K562 (cell line): ENCODE measurements at regions not wholly inside any gene's neighbourhood (a gene's known extent, or its start where the extent isn't known, plus 50 kb on each side); places are given as distances from the start of the nearest gene placed in this dataset.

Experiments
- ATAC-seq: fragments of 200-7000 bp; cut with Tn5 transposase; 3 replicates; pipeline ENCODE4 v1.9.1; 2020; ENCODE audit warnings: moderate library complexity
- BruUV-seq: library from RNA; stranded (reverse); fragments of 400-500 nt; replicated peaks from 2 replicates; lab custom pipeline; 2021; lab: Mats Ljungman, UMichigan
- CTCF ChIA-PET: fragments of 300-600 bp; formaldehyde crosslinking; extraction: SDS; loops from one replicate; lab custom pipeline; 2021; ENCODE audit warnings: low intra/inter-chr PET ratio; lab: Yijun Ruan, JAX
- POLR2A ChIA-PET: fragments of 300-600, 350-650 bp; sonication (Branson Sonifier 250); formaldehyde crosslinking; extraction: SDS; loops from one replicate; lab custom pipeline; 2021; ENCODE audit warnings: antibody characterized with exemption, inconsistent platforms; lab: Yijun Ruan, JAX
- DNase-seq, 4 experiments: peaks; one replicate each; pipeline versions ENCODE4 v3.0.0 to v3.0.0-alpha.2; 2011 to 2018; ENCODE audit warnings: low spot score in 3 of 4, mixed read lengths in 3 of 4; ENCODE audit errors: extremely low read depth in 1 of 4
- FAIRE-seq: peaks from 2 replicates; lab custom pipeline; 2011; peaks lifted over from hg19 to GRCh38; lab: Jason Lieb, UNC
- H2AFZ ChIP-seq: 2 replicates; pipeline ENCODE4 v1.6.0; 2011; ENCODE audit warnings: low read depth, low read length, control low read depth, inconsistent platforms
- H3K27ac ChIP-seq: fragments of 200-600 bp; 3 replicates; pipeline ENCODE4 v1.8.0; 2011; ENCODE audit warnings: low read depth, mild to moderate bottlenecking, control low read depth, inconsistent platforms, low read length, moderate library complexity, mixed read lengths; ENCODE audit errors: extremely low read depth
- H3K27me3 ChIP-seq, 2 experiments: fragments of 300-600 bp in 1 of 2; 2 replicates in 1 of 2; 3 replicates in 1 of 2; pipeline versions ENCODE4 v1.6.0 to v1.8.0; 2011; ENCODE audit warnings: inconsistent platforms in 2 of 2, low read length in 2 of 2, mild to moderate bottlenecking in 1 of 2, mixed read lengths in 1 of 2, moderate library complexity in 1 of 2; ENCODE audit not compliant: control insufficient read depth in 2 of 2, insufficient read depth in 2 of 2
- H3K36me3 ChIP-seq: fragments of 300-600 bp; 3 replicates; pipeline ENCODE4 v1.8.0; 2011; ENCODE audit warnings: mild to moderate bottlenecking, low read length, inconsistent platforms; ENCODE audit not compliant: control insufficient read depth, insufficient read depth
- H3K4me1 ChIP-seq, 2 experiments: fragments of 200-600 bp in 1 of 2; replicated peaks in 1 of 2; 2 replicates in 1 of 2; 3 replicates in 1 of 2; pipeline versions ENCODE4 v1.5.1 to v1.8.0; 2011; ENCODE audit warnings: inconsistent platforms in 2 of 2, low read length in 2 of 2, mild to moderate bottlenecking in 1 of 2, mixed read lengths in 1 of 2, moderate library complexity in 1 of 2; ENCODE audit not compliant: control insufficient read depth in 2 of 2, insufficient read depth in 2 of 2
- H3K4me2 ChIP-seq: 2 replicates; pipeline ENCODE4 v1.6.1; 2011; ENCODE audit warnings: low read length, control low read depth, inconsistent platforms, mixed read lengths; ENCODE audit not compliant: insufficient read depth
- H3K4me3 ChIP-seq: fragments of 200-600 bp; sonication (generic), shearing (Covaris generic); 2 replicates; pipeline ENCODE4 v1.5.1; 2016; ENCODE audit warnings: control low read depth, inconsistent platforms
- H3K79me2 ChIP-seq: fragments of 200-600 bp; 3 replicates; pipeline ENCODE4 v1.8.0; 2011; ENCODE audit warnings: low read length, inconsistent platforms; ENCODE audit not compliant: control insufficient read depth, insufficient read depth
- H3K9ac ChIP-seq, 2 experiments: 2 replicates each; pipeline versions ENCODE4 v1.6.0 to v1.6.1; 2011; ENCODE audit warnings: low read depth in 2 of 2, low read length in 2 of 2, control low read depth in 1 of 2, inconsistent platforms in 1 of 2, mild to moderate bottlenecking in 1 of 2, mixed read lengths in 1 of 2; ENCODE audit not compliant: insufficient read depth in 1 of 2
- H3K9me1 ChIP-seq: one replicate; pipeline ENCODE4 v1.6.0; 2011; ENCODE audit warnings: inconsistent platforms, mild to moderate bottlenecking, low read length, moderate library complexity; ENCODE audit not compliant: control insufficient read depth, insufficient read depth
- H3K9me3 ChIP-seq: replicated peaks from 2 replicates; pipeline ENCODE4 v1.5.1; 2011; ENCODE audit warnings: low read depth, low read length, inconsistent platforms; ENCODE audit not compliant: control insufficient read depth, insufficient read depth
- H4K20me1 ChIP-seq: replicated peaks from 2 replicates; pipeline ENCODE4 v1.6.1; 2011; ENCODE audit warnings: low read length, inconsistent platforms, mixed read lengths; ENCODE audit not compliant: control insufficient read depth, insufficient read depth
- BDP1 ChIP-seq: IDR thresholded peaks from 3 replicates; pipeline ENCODE4 v1.6.1; 2011; ENCODE audit not compliant: insufficient read length, insufficient read depth
- EGR1 ChIP-seq: fragments of 450-650 bp; conservative IDR thresholded peaks from 2 replicates; pipeline ENCODE4 v1.6.1; 2017; ENCODE audit warnings: mild to moderate bottlenecking
- FOSL1 ChIP-seq: fragments of 200-800 bp; sonication (Bioruptor generic); conservative IDR thresholded peaks from 2 replicates; pipeline ENCODE4 v1.6.1; 2016; ENCODE audit warnings: missing genetic modification characterization, missing compliant biosample characterization
- ILK ChIP-seq: fragments of 450-650 bp; IDR thresholded peaks from 2 replicates; pipeline ENCODE4 v1.6.1; 2016; ENCODE audit warnings: missing genetic modification characterization, low read depth, mild to moderate bottlenecking, missing compliant biosample characterization, moderate library complexity, borderline replicate concordance
- KLF6 ChIP-seq: fragments of 250-450 bp; sonication (Bioruptor Pico); IDR thresholded peaks from 2 replicates; pipeline ENCODE4 v1.4.0; 2020; ENCODE audit warnings: mild to moderate bottlenecking, moderate library complexity, borderline replicate concordance
- MTA2 ChIP-seq: fragments of 450-650 bp; IDR thresholded peaks from 2 replicates; pipeline ENCODE4 v1.6.1; 2016; ENCODE audit warnings: low read depth
- NR4A1 ChIP-seq, 2 experiments: fragments of 250-450 bp in 1 of 2; fragments of 450-650 bp in 1 of 2; sonication (Bioruptor Pico) in 1 of 2; IDR thresholded peaks; 2 replicates each; pipeline versions ENCODE4 v1.4.0 to v1.6.1; 2016 to 2020; ENCODE audit warnings: mild to moderate bottlenecking in 2 of 2, missing compliant biosample characterization in 1 of 2, missing genetic modification characterization in 1 of 2, moderate library complexity in 1 of 2
- SMARCA4 ChIP-seq: fragments of 450-650 bp; IDR thresholded peaks from 2 replicates; pipeline ENCODE4 v1.6.1; 2016
- TARDBP ChIP-seq: fragments of 450-650 bp; IDR thresholded peaks from 2 replicates; pipeline ENCODE4 v1.6.1; 2016
- ZFPM2 ChIP-seq: fragments of 250-450 bp; sonication (Bioruptor Pico); IDR thresholded peaks from 2 replicates; pipeline ENCODE4 v1.5.1; 2022; ENCODE audit warnings: mild to moderate bottlenecking
- ZNF146 ChIP-seq: IDR thresholded peaks from one replicate; pipeline ENCODE4 v1.6.1; 2018; ENCODE audit warnings: missing compliant biosample characterization; ENCODE audit not compliant: unreplicated experiment
- ZNF699 ChIP-seq: fragments of 250-450 bp; sonication (Bioruptor Pico); IDR thresholded peaks from 2 replicates; pipeline ENCODE4 v1.8.0; 2021; ENCODE audit warnings: mild to moderate bottlenecking, moderate library complexity; ENCODE audit not compliant: insufficient replicate concordance
- WGBS: fragments of 100-300 bp; shearing (Covaris generic); methylation state at CpG from one replicate; pipeline ENCODE4 v1.1.6; 2016; ENCODE audit warnings: low coverage, mixed read lengths; ENCODE audit not compliant: insufficient coverage; ENCODE audit errors: missing lambda C conversion rate; 5-methylcytosine and 5-hydroxymethylcytosine counted together
- in situ Hi-C: fragments of 300-500 bp; cut with MboI; formaldehyde crosslinking; loops from 4 replicates; pipeline ENCODE4 v1.15.0; 2018; ENCODE audit warnings: inconsistent platforms, mixed read lengths
- intact Hi-C: fragments of 100-400 bp; cut with micrococcal nuclease; formaldehyde crosslinking; loops from 2 replicates; pipeline ENCODE4 v1.14.2; 2022

DNA sequence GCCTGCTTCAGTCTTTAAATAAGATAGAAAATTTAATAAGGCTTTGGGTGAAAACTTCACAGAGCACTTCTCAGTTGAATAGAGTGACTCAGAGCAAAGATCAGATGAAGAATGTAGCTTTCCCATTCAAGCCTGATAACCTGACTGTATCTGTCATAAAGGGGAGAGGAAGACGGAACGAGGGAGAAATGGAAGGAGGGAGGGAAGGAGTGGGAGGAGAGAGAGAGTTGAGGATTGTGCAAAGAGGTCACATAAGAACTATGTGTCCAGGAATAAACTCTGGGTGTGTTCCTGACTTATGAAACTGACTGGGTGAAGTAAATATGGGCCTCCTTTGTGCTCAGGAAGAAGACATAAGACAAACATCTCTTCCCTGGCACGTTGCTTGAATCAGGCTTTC lies 385.5 kb downstream of the LPIN1 start:
- no peak overlapping the region for H3K4me3 ChIP-seq
- DNase-seq, result no peak
- H2AFZ ChIP-seq, result no peak overlapping the region
- H3K9ac ChIP-seq, result no peak overlapping the region
- no peaks in the 10 kb centered on the region for H3K9me3 ChIP-seq
- H3K27me3 ChIP-seq, result no peaks in the 10 kb centered on the region; a peak in 1 of 5 replicates
- POLR2A ChIA-PET, result interaction anchor here (0.7 kb wide), 1 partner anchor 23 kb away, joined by 3 read pairs; no protein-coding TSS in a partner anchor
- H3K27ac ChIP-seq, result no peak overlapping the region
- H3K4me2 ChIP-seq, result no peak overlapping the region
- TF ChIP-seq MTA2, result no peak
- TF ChIP-seq ILK (tag), result no peak
- no peak for TF ChIP-seq BDP1
- peak; percentile 62; the same call in 1 of the 2 replicates for TF ChIP-seq FOSL1 (tag)
- no peak for TF ChIP-seq ZFPM2 (CRISPR knock-in tag)
- no peak for TF ChIP-seq KLF6 (CRISPR knock-in tag)
- no peak for TF ChIP-seq TARDBP
- peak; percentile 44 for TF ChIP-seq EGR1
- TF ChIP-seq ZNF699 (CRISPR knock-in tag), result no peak
- TF ChIP-seq NR4A1 (CRISPR knock-in tag; IDR thresholded peaks at IDR 0.05), result peak; percentile 28; the same call in 1 of the 2 replicates
- no peak for TF ChIP-seq NR4A1 (tag; IDR thresholded peaks at IDR 0.05)
- 0 out of 2 replicates have a peak, but pooled peaks have one; percentile 18 for TF ChIP-seq SMARCA4
- no peak for TF ChIP-seq ZNF146 (CRISPR knock-in tag)
- TF ChIP-seq, all 486 proteins: peak for 4
- no peak for ATAC-seq
- Histone ChIP-seq H4K20me1 (no peaks in the 10 kb centered on the region), H3K79me2 (no peaks in the 10 kb centered on the region), H3K9me1 (no peaks in the 10 kb centered on the region), H3K36me3 (no peaks in the 10 kb centered on the region), H3K4me1 (peaks cover 0 to 3% of the 10 kb centered on the region in 2 experiments; a peak in 2 of 5 replicates)
- intact Hi-C loops (no loop called here), in situ Hi-C loops (no loop called here)
- WGBS, result 6% methylated on average over 2 of the region's 3 CpGs
- no peak for FAIRE-seq
- CTCF ChIA-PET, result no interaction called here
- BruUV-seq, result no TSS peak
